Uterus (tissue), 2 donors: ENCODE measurements at regions not wholly inside any gene's neighbourhood (a gene's known extent, or its start where the extent isn't known, plus 50 kb on each side); places are given as distances from the start of the nearest gene placed in this dataset.

Source experiments
- POLR2A ChIP-seq, 2 donors: fragments of 450-650 bp; IDR thresholded peaks; one replicate each; pipeline ENCODE4 v1.6.1; 2016; ENCODE audit warnings: antibody characterized with exemption in 2 of 2, mild to moderate bottlenecking in 1 of 2, moderate library complexity in 1 of 2
- TF ChIP-seq, protein P1 (sequence below), 4 experiments: fragments of 200-600 bp in 2 of 4; fragments of 450-650 bp in 2 of 4; sonication (generic) in 2 of 4; IDR thresholded peaks; one replicate each; pipeline ENCODE4 v1.5.1; 2016 to 2019; ENCODE audit warnings: antibody characterized with exemption in 4 of 4, mild to moderate bottlenecking in 2 of 4, moderate library complexity in 1 of 4

DNA sequence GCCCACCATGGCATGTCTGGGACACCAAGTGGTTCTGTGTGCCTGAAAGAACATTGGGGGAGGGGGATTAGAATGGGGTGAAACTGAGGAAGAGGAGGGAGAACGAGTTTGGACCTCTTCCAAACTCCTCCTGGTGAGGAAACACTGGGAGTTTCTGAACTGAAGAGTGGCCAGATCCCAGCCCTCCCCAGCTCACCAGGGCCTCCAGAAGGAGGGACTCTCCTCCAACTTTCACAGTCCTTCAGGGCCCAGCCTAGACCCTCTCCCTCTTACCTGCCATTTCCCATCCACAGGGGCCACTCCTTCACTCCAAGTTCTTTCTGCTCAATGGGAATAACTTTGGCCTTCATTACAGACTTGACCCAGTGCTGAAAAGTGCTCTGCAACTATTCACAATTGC, 132.0 kb upstream of the FOXK1 start:
- TF ChIP-seq, protein P1, sequence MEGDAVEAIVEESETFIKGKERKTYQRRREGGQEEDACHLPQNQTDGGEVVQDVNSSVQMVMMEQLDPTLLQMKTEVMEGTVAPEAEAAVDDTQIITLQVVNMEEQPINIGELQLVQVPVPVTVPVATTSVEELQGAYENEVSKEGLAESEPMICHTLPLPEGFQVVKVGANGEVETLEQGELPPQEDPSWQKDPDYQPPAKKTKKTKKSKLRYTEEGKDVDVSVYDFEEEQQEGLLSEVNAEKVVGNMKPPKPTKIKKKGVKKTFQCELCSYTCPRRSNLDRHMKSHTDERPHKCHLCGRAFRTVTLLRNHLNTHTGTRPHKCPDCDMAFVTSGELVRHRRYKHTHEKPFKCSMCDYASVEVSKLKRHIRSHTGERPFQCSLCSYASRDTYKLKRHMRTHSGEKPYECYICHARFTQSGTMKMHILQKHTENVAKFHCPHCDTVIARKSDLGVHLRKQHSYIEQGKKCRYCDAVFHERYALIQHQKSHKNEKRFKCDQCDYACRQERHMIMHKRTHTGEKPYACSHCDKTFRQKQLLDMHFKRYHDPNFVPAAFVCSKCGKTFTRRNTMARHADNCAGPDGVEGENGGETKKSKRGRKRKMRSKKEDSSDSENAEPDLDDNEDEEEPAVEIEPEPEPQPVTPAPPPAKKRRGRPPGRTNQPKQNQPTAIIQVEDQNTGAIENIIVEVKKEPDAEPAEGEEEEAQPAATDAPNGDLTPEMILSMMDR (IDR thresholded peaks at IDR 0.05), result no peak
- no peak for TF ChIP-seq POLR2A (IDR thresholded peaks at IDR 0.05)
